Hematopoietic multipotent progenitor cell treated with erythropoietin and hydrocortisone succinate and interleukin-3 and kit ligand, for 8 days (in vitro differentiated cells): ENCODE measurements at regions not wholly inside any gene's neighbourhood (a gene's known extent, or its start where the extent isn't known, plus 50 kb on each side); places are given as distances from the start of the nearest gene placed in this dataset.

Experiments used
- DNase-seq: peaks from one replicate; pipeline ENCODE4 v3.0.0-alpha.2; 2015

DNA sequence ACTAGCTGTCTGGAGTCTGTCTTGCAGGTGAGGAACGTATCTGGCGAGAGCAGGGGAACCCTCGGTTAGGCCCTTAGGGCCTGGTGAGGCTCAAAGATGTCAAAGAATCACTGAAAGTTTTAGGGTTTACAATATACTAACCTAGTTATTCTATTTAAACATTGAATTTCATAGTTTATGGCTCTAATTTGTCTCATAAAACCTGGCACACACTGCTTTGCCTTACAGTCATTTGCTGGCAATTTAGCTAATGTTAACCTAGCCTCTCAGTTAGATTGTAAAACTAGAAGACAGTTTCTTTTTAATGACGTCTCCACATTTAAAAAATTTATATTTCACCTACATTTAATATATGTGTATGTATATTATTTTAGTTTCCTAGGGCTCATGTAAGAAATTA is 89.6 kb upstream of the DOCK10 start:
- no peak for DNase-seq

DNA sequence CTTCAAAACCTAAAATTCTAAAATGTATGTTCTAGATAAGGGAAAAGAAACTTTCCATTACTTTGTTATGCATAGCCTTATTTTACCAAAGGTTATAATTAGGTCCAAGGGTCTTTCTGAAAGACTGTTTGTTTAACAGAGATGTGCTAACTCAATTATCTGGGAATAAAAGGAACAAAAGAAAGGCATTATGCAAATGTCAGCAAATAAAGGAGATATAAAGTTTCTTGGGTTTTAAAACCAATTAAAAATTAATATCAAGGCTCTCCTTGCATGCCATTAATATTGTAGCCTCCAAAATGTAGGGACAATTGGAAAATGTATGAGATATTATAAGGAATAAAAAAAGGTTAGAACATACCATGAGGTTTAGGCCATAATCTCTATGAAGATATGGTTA is 87.8 kb upstream of the DOCK10 start:
- no peak for DNase-seq

DNA sequence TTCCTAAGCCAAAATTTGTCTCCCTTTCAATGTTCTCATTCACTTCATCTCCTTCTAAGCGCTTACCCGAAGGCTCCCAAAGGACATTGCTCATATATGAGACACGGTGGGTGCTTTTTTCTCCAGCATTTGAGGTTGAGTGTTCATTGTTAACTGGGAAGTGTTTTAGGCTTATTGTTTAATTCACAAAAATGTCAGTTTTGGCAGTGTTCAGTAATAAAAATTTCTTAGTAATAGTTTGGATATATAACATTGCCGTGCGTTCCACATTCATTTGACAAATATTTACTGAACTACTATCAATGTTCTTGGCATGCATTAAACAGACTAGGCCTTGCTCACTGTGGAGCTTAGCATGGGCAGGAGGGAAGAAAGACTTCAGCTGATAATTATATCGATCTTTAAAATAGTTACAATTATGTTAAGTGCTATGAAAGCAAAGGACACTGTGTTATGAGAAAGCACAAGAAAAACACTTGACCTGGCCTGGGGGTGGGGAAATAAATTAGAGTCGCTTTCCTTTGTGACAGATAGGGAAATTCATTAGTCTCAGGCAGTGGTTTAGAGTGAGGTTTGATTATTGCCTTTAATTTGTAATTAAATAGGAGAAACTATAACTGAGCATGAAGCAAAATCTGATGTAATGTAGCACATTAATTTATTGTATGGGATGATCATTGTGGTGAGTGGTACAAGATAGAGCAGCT is 82.2 kb upstream of the DOCK10 start:
- DNase-seq: no peak

DNA sequence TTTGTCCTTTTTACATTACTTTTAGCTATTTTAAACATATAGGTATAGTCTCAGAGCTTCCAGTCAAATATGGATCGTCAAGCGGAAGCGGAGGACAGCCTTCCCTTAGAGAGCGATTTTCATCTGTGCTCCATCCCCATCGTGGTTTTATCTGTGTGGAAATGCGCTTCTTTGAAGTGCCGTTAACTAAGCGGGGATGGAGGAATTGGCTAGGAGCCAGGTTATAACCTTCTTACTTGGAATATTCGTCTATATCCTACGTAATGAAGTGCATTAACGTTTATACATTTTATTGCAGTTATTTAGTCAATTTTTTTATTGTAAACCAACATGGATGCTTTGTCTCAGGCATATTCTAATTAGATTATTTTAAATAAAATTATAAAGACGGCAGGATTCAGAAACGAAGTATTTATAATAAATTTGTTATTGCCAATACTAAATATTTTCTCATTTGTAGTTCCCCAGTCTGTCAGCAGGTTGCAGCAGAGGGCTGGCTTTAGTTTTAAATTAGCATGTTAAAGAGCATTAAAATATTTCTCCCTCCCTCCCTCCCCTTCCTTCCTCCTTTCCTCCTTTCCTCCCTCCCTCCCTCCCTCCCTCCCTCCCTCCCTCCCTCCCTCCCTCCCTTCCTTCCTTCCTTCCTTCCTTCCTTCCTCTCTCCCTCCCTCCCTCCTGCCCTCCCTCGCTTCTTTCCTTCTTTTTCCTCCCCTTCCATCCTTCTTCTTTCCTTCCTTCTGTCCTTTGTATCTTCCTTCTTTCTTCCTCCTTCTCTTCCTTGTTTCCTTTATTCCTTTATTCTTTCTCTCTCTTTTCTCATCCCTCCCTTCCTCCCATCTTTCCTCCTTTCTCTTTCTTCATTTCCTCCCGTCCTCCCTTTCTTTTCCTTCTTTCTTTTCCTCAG is 80.6 kb upstream of the DOCK10 start:
- peak; percentile 8 for DNase-seq

DNA sequence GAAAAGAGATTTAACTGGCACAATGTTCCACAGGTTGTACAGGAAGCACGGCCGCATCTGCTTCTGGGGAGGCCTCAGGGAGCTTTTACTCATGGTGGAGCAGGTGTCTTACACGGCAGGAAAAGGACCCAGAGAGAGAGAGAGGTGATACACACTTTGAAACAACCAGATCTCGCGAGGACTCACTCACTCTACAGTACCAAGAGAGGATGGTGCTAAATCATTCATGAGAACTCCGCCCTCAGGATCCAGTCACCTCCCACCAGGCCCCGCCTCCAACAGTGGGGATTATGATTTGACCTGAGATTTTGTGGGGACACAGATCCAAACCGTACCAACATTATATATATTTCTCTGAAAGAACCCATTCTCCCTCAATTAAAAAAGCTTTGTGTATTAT is 79.7 kb upstream of the DOCK10 start:
- DNase-seq: no peak

DNA sequence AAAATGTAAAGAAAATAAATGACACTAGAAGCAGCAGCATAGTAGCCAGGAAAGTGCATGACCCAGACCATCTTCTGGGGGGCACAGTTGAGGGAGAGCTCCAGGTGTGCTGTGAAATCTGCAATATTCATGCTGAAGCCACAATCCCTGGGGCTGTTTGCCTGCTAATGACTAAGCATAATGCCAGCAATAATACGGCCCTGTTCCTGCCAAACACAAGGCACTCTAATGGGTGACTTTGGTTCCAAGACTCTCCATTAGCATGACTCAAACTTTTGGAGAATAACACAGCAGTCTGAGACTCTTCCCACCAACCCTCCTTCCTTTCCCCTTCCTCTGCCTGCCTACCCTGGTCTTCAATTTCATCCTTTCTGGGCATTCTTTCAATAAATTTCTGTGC is 77.9 kb upstream of the DOCK10 start:
- DNase-seq: no peak

DNA sequence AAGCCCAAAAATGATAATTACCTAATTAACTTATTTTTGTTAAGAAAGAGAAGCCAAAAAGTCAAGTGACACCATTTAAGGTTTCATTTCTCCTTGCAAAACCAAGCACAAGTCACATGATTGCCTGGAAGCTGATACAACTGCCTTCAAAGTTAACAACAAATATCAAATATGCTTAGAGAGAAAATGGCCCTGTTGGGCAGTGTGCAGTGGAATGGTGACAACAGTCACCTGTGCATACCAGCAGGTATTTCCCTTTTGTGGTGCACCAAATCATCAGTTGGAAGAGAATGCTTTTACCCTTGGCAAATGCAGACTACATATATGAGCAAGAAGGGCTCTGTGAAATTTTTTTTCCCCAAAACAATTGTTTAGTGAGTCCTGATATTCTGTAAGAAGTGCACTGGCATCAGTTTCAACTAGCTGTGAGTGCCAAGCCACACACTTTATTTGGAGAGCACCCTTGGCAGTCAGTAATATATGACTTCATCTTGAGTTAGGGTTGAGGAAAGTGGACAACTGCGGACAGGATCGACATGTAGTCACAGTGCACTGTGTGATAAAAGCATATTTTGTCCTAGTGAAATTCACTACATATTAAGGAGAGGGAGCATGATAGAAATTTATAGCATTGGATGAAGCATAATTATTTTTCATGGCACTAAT is 74.9 kb upstream of the DOCK10 start:
- no peak for DNase-seq

DNA sequence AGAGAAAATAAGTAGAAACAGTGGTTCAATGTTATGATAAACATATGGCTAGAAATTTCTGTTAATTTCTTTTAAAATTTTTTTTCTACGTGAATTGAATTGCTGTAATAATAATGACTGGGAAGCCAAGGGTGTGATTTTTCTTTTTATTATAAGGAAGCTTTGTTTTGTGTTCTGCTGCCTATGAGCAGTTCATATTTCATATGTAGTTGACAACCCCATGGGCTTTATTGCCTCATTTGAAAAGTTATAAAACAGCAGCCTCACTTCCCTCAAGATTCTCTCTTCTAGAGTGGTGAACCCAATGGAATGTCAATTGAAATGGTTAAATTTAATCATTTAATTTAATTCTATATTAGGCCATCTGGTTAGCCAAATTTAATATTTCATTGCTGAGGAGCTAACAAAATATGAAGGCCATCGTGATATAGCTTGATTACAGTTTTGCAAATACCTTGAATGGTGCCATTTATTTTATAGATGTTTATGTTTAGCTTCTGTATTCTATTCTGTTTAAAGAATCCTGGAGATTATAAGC is 72.6 kb upstream of the DOCK10 start:
- no peak for DNase-seq

DNA sequence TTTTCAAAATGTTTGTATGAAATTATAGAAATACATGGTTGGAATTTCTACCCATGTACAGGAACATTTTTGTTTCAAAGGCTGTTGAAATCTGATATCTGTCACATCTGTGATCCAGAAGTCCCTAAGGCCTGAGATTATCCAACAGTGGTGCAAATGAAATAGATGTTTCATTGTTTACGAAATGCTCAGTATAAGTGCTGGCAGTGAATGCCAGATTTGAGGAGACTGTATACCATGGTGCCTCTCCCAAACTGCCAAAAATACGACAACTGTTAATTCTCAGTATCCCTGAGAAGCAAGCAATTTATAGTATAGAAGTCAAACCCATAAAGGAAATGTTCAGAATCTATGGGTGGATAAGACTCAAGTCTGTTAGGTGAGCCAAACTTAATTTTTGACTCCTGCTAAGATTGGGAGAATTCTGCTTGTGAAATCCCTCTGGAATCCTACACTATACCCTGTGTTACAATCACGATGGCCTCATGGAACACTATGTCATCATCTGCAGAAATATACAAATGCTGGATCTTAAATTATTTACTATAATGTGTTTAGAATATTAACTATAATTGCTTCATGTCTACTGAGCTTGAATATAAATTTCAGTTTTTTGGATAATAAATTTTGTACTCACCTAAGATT is 71.2 kb upstream of the DOCK10 start:
- DNase-seq: no peak

DNA sequence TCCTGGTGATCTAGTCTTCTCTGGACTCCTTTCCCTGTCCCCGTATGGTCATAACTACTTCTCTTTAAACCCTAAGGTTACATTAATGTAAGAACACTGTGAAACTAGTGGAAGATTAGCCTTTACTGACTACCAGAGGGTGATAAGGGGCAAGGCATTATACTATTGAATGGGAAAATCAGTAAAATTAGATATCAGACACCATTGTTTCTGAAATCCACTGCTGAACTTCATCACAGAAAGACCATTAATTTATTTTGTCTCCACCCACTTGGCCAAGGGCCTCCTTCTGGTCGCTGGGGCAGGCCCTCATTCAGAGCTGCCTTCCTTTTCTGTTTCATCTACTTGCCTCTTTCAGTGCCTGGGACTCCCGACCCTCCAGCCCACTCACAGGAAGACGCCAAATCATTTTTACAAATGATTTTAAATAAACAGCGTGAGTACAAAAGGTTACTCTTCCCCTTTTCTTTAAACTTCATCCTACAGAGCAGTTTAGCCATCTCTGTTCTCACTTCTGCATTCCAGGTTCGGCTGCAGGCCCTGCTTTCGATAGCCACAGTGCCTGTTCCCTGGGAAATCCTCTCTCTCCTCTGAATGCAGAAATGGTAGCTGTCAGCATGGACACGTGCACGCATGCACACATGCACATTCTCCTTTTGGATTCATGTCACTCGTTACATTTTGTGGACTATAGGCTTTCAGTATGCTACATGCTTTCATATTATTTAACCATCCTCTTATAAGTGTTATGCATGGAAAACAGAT is 70.3 kb upstream of the DOCK10 start:
- no peak for DNase-seq

DNA sequence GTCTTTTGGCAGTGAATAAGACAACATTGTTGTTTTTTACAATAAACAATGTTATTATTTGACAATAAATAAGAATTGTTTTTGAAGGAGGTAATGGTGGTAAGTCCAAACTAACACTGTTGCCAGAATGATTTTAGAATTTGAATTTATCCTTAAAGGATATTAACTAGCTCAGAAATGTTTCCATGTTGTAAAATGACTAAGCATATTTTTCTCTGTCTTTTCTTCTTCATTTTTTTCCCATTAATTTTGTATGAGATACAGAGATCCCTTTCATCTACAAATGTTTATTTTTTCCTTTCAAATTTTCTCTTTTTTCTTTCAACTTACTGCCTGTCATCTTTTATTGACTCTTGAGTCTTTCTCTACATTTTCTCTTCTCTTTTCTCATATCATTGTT is 66.5 kb upstream of the DOCK10 start:
- no peak for DNase-seq

DNA sequence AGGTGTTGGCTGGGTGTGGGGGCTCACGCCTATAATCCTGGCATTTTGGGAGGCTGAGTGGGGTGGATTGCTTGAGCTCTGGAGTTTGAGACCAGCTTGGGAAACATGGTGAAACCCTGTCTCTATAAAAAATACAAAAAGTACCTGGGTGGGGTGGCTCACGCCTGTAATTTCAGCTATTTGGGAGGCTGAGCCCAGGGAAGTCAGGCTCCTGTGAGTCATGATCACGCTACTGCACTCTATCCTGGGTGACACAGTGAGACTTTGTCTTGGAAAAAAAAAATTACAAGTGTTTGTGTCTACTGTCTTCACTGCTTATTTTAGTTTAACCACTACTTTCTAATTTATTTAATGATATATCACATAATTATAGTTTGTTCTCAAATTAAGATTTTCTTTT is 62.7 kb upstream of the DOCK10 start:
- no peak for DNase-seq

DNA sequence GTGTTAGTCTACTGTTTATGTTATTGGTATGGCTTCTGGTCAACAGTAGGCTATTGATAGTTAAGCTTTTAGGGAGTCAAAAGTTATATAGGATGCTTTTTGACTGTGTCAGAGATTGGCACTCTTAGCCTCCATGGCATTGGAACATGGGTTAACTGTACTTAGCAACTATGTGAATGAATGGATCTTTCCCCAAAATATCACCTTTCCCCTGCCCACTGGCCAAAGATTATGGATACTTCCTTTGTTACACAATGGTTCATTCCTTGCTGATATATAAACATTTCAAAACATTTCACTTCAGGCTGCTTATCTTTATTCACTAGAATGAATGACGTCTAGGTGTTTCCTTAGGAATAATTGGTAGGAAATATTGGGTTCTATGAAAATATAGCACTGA is 62.1 kb upstream of the DOCK10 start:
- DNase-seq: no peak

DNA sequence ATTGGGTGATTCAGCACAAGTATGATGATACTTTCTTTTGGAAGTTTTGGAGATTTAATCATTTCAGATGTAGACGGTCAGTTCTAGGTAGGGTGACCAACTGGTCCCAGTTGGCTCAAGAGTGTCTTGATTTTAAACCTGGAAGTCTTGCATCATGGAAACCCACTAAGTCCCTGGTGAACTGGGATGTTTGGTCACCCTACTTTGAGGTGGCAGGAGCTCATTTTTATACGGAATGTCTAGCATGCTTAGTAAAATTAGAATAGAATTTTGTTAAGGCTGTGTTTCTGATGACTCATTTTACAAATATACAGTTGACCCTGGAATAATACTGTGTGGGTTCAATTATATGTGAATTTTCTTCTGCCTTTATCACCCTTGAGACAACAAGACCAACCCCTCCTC is 61.5 kb upstream of the DOCK10 start:
- DNase-seq: no peak

DNA sequence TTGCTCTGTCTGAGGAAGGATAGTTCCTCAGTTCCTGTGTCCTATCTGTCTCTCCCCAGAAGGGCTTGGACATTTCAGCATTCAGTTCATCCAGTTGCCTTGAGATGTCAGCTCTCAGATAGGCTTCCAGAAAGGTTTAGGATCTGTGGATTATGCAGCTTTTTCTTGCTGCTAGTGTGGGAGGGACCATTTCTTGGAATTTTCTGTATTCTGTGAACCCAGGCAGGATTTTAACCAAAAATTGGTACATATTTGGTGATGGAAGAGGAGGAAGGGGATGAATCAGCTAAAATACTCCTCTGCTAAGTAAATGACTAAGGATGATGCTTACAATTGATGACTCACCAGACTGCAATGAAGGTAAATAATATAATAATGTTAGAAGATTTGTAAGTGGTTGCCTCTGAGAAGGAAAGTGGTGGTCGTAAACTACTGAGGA is 58.6 kb upstream of the DOCK10 start:
- DNase-seq: no peak

DNA sequence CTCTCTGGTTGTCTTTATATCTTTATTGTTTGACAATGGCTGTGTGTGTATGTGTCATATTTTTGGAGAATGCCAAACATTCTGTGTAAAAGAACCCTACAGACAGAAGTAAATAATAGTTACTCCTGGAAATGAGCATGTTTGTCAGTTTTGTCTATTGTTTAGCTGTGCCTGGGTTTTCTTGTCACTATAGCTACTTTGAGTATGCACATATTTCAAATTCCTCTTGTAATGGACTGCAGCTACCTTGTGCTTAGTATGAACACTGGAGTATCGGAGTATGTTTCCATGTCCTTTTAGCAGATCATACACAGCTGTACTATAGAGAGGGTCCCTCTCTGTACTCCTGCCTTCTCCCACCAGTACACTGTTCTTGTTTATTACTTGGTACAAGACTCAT is 58.0 kb upstream of the DOCK10 start:
- DNase-seq: no peak

DNA sequence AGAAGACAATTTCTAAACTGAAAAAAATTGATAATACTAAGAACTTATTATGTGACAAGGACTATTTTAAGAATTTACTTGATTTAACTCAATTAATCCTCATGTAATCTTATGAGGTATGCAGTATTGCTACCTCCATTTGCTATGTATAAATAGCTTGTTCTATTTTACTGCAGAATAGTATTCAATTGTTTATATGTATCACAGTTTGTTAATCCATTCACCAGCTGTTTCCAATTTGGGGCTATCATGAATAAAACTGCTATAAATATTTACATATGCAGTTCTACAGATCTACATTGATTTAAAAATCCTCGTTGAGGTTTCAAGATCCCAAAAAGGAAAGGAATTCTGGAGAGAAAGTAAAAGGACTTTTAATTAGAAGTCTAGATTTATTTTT is 54.8 kb upstream of the DOCK10 start:
- DNase-seq: no peak
